Fibroblast of pulmonary artery (primary cell): ENCODE measurements at regions not wholly inside any gene's neighbourhood (a gene's known extent, or its start where the extent isn't known, plus 50 kb on each side); places are given as distances from the start of the nearest gene placed in this dataset.

Experiments
- DNase-seq: peaks from one replicate; pipeline ENCODE4 v3.0.0-alpha.2; 2010; ENCODE audit warnings: low read depth
- H3K4me3 ChIP-seq: replicated peaks from 2 replicates; pipeline ENCODE4 v1.5.1; 2011; ENCODE audit warnings: low read depth, mild to moderate bottlenecking, control low read depth, low read length, moderate library complexity
- TF ChIP-seq, protein P1 (sequence below): IDR thresholded peaks from 2 replicates; pipeline ENCODE4 v1.5.1; 2011; ENCODE audit warnings: mild to moderate bottlenecking, control low read depth, low read length, inconsistent platforms; ENCODE audit errors: missing control alignments

DNA sequence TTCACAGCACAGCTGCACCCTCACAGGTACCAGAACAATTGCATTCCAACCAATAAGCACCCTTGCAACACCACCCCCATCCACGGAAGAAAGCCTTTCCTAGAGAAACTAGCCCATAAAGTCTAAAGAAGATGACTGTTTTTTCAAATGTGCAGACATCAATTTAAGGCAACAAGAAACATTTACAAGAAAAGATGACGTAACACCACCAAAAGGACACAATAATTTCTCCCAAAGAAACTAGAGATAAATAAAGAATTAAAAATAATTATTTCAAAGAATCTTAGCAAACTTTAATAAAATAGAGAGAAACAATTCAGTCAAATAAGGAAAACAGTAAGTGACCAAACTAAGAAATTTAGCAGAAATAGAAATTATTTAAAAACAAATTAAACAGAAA is 352.3 kb upstream of the ATXN7L3B start:
- TF ChIP-seq, protein P1, sequence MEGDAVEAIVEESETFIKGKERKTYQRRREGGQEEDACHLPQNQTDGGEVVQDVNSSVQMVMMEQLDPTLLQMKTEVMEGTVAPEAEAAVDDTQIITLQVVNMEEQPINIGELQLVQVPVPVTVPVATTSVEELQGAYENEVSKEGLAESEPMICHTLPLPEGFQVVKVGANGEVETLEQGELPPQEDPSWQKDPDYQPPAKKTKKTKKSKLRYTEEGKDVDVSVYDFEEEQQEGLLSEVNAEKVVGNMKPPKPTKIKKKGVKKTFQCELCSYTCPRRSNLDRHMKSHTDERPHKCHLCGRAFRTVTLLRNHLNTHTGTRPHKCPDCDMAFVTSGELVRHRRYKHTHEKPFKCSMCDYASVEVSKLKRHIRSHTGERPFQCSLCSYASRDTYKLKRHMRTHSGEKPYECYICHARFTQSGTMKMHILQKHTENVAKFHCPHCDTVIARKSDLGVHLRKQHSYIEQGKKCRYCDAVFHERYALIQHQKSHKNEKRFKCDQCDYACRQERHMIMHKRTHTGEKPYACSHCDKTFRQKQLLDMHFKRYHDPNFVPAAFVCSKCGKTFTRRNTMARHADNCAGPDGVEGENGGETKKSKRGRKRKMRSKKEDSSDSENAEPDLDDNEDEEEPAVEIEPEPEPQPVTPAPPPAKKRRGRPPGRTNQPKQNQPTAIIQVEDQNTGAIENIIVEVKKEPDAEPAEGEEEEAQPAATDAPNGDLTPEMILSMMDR: no peak
- no peak overlapping the region for H3K4me3 ChIP-seq
- no peak for DNase-seq

DNA sequence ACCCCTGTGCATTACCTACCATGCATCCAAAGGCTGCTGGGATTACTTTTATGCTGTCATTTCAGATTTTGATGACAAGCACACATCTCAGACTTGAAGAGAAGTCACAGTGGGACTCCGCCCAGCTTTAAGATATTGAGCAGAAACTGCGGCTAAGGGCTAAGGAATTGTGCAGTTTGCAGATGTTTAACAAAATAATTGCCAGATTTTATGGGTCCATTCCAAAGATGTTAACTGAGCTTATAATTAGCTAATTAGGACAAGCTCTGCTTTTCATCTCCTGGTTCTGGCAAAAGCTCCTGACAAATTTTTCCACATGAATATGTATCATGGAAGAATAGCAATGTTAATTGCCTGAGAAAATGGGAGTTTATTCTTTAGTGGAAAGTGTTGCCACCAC is 344.4 kb upstream of the ATXN7L3B start:
- TF ChIP-seq, protein P1: no peak
- no peak overlapping the region for H3K4me3 ChIP-seq
- no peak for DNase-seq

DNA sequence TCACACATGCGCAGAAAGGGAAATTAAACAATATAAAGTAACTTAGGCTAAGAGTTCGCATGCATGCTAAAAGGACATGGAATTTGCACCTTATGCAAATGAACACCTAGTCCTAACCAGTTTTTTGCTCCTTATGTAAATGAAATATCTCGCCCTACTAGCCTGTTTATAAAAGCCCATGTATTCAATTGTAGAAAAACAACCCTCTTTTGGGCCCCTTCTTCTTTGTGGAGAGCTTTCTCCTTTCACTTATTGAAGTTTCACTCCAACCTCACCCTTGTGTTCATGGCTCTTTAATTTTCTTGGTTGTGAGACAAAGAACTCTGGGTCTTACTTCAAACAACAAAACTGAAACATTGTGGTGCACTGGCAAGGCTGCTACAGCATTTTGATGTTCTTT is 333.4 kb upstream of the ATXN7L3B start:
- DNase-seq: no peak
- no peak overlapping the region for H3K4me3 ChIP-seq
- TF ChIP-seq, protein P1: no peak

DNA sequence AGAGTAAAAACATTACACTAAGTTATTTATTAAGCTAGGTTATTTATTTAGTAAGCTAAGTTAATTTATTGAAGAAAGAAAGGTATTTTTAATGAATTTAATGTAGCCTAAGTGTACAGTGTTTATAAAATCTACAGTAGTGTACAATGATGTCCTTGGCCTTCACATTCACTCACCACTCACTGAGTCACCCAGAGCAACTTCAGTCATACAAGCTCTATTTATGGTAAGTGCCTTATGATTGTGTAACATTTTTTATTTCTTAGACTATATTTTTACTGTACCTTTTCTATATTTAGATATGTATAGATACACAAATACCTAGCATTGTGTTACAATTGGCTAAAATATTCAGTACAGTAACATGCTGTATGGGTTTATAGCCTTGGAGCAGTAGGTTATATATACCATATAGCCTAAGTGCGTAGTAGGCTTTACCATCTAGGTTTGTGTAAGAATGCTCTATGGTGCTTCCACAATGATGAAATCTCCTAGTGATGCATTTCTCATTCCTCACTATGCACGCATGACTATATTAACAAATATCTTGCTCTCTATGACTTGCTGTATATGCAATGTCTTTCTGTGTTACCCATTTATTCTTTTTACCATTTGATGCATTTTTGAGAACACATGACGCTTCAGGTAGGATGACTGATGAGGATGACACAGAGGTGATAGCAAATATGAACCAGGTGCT is 309.6 kb upstream of the ATXN7L3B start:
- TF ChIP-seq, protein P1: no peak
- H3K4me3 ChIP-seq: no peak overlapping the region
- no peak for DNase-seq

DNA sequence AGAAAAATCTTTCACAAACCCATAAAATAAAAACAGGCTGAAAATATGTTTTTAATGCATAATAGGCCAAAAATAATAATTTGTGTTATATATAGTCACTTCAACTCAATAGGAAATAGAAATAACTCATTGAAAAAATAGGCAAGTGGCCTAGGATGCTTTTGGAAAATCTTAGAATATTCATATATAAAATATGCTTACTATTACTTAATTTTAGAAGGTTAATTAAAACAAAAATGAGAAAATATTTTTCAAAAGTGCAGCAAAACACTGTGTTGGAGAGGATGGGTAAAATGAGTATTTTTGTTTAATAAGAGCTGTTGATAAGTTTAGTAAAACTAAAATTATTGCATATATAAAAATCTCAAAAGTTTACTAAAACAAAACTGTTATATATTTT is 308.0 kb upstream of the ATXN7L3B start:
- TF ChIP-seq, protein P1: no peak
- no peak for DNase-seq
- H3K4me3 ChIP-seq: no peak overlapping the region

DNA sequence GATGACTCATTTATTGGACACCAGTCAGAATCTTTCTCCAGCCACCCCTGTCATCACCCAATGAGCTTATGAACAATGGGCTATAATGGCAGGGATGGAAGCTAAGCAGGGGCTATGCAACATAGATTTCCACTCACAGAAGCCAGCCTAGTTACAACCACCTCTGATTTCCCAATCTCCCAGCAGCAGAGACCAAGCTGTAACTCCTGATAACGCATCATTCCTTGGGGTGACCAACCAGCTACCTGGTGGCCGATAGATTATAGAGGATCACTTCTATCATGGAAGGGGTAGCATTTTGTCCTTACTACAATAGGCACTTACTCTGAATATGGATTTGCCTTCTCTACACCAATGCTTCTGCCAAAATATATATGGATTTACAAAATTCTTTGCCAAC is 302.3 kb upstream of the ATXN7L3B start:
- DNase-seq: no peak
- no peak overlapping the region for H3K4me3 ChIP-seq
- TF ChIP-seq, protein P1: no peak

DNA sequence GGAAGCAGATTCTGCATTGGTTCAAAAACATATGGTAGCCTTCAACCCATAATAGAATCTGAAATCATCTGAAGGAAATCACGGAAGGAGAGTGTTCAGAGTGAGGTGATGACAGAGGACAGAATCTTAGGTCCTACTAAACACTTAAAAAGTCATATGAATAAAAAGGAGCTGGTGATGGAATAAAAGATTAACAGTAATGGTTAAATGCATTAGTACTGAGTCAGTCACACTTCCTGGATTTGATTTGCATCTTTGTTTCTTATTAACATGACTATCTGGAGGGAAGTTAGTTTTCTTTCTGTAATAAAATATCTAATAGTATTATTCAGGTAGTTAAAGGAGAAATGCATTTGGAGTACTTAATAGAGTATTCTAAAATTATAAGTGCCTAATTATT is 296.3 kb upstream of the ATXN7L3B start:
- no peak for DNase-seq

More for the DNA sequence above, 296.3 kb upstream of the ATXN7L3B start:
- TF ChIP-seq, protein P1: no peak
- no peak overlapping the region for H3K4me3 ChIP-seq
